Hepatocyte (in vitro differentiated cells): ENCODE measurements at regions not wholly inside any gene's neighbourhood (a gene's known extent, or its start where the extent isn't known, plus 50 kb on each side); places are given as distances from the start of the nearest gene placed in this dataset.

Experiments
- DNase-seq: peaks from one replicate; pipeline ENCODE4 v3.0.0-alpha.2; 2016; ENCODE audit warnings: low spot score
- H2AFZ ChIP-seq: fragments of 200-600 bp; sonication (generic); 2 replicates; pipeline ENCODE4 v1.6.0; 2016; ENCODE audit warnings: antibody characterized with exemption, mild to moderate bottlenecking
- H3K27ac ChIP-seq: fragments of 200-600 bp; sonication (generic); 2 replicates; pipeline ENCODE4 v1.5.1; 2016; ENCODE audit warnings: mild to moderate bottlenecking
- H3K27me3 ChIP-seq: fragments of 200-600 bp; sonication (generic); 2 replicates; pipeline ENCODE4 v1.6.1; 2016
- H3K36me3 ChIP-seq: fragments of 200-600 bp; sonication (generic); replicated peaks from 2 replicates; pipeline ENCODE4 v1.5.1; 2016; ENCODE audit warnings: low read depth; ENCODE audit not compliant: insufficient read depth
- H3K4me1 ChIP-seq: fragments of 200-600 bp; sonication (generic); 2 replicates; pipeline ENCODE4 v1.5.1; 2016; ENCODE audit warnings: mild to moderate bottlenecking, moderate library complexity; ENCODE audit not compliant: insufficient read depth
- H3K4me2 ChIP-seq: fragments of 200-600 bp; sonication (generic); 2 replicates; pipeline ENCODE4 v1.6.0; 2016
- H3K4me3 ChIP-seq: fragments of 200-600 bp; sonication (generic); 2 replicates; pipeline ENCODE4 v1.5.1; 2016; ENCODE audit warnings: mild to moderate bottlenecking
- H3K79me2 ChIP-seq: fragments of 200-600 bp; sonication (generic); 2 replicates; pipeline ENCODE4 v1.6.0; 2017; ENCODE audit warnings: mild to moderate bottlenecking
- H3K9me2 ChIP-seq: fragments of 200-600 bp; sonication (generic); replicated peaks from 2 replicates; pipeline ENCODE4 v1.6.0; 2017; ENCODE audit warnings: mild to moderate bottlenecking; ENCODE audit not compliant: insufficient read depth
- H3K9me3 ChIP-seq: fragments of 200-600 bp; sonication (generic); 2 replicates; pipeline ENCODE4 v1.5.1; 2016; ENCODE audit warnings: low read depth, mild to moderate bottlenecking
- H4K20me1 ChIP-seq: fragments of 200-600 bp; sonication (generic); 2 replicates; pipeline ENCODE4 v1.6.0; 2016; ENCODE audit warnings: mild to moderate bottlenecking; ENCODE audit not compliant: insufficient read depth, poor library complexity, severe bottlenecking
- EZH2 ChIP-seq: fragments of 200-600 bp; sonication (generic); IDR thresholded peaks from 2 replicates; pipeline ENCODE4 v1.6.1; 2016; ENCODE audit warnings: antibody characterized with exemption, mild to moderate bottlenecking, borderline replicate concordance
- EZH2phosphoT487 ChIP-seq: fragments of 200-600 bp; sonication (generic); IDR thresholded peaks from one replicate; pipeline ENCODE4 v1.6.1; 2018; ENCODE audit warnings: antibody characterized with exemption, mild to moderate bottlenecking, low read depth, moderate library complexity; ENCODE audit not compliant: unreplicated experiment, severe bottlenecking
- whole genome bisulfite sequencing: methylation state at CpG from one replicate; pipeline ENCODE4 v1.1.6; 2016; ENCODE audit warnings: low lambda C conversion rate; ENCODE audit errors: missing lambda C conversion rate; 5-methylcytosine and 5-hydroxymethylcytosine counted together
- TF ChIP-seq, protein P1 (sequence below): fragments of 200-600 bp; sonication (generic); IDR thresholded peaks from 2 replicates; pipeline ENCODE4 v1.5.1; 2016; ENCODE audit warnings: antibody characterized with exemption, mild to moderate bottlenecking; ENCODE audit not compliant: poor library complexity

- 94% methylated on average over 6 of the region's 6 CpGs for WGBS
- Histone ChIP-seq H3K27me3 (no peaks in the 10 kb centered on the region), H3K79me2 (no peaks in the 10 kb centered on the region), H3K27ac (no peak overlapping the region), H2AFZ (no peak overlapping the region), H4K20me1 (no peaks in the 10 kb centered on the region), H3K9me2 (no peaks in the 10 kb centered on the region), H3K4me1 (no peaks in the 10 kb centered on the region), H3K9me3 (no peaks in the 10 kb centered on the region), H3K36me3 (no peaks in the 10 kb centered on the region), H3K4me3 (no peak overlapping the region), H3K4me2 (no peak overlapping the region)
- TF ChIP-seq EZH2phosphoT487 (no peak), EZH2 (no peak)
- TF ChIP-seq, protein P1, sequence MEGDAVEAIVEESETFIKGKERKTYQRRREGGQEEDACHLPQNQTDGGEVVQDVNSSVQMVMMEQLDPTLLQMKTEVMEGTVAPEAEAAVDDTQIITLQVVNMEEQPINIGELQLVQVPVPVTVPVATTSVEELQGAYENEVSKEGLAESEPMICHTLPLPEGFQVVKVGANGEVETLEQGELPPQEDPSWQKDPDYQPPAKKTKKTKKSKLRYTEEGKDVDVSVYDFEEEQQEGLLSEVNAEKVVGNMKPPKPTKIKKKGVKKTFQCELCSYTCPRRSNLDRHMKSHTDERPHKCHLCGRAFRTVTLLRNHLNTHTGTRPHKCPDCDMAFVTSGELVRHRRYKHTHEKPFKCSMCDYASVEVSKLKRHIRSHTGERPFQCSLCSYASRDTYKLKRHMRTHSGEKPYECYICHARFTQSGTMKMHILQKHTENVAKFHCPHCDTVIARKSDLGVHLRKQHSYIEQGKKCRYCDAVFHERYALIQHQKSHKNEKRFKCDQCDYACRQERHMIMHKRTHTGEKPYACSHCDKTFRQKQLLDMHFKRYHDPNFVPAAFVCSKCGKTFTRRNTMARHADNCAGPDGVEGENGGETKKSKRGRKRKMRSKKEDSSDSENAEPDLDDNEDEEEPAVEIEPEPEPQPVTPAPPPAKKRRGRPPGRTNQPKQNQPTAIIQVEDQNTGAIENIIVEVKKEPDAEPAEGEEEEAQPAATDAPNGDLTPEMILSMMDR = no peak
- no peak for DNase-seq
Observed at GRCh38 chr3:18808429-18808828, 339.9 kb upstream of the KCNH8 start.

GRCh38 chr3:18807593-18807992 lies 340.7 kb upstream of the KCNH8 start:
- H3K27me3 ChIP-seq = no peaks in the 10 kb centered on the region
- no peaks in the 10 kb centered on the region for H3K4me1 ChIP-seq
- H4K20me1 ChIP-seq = no peaks in the 10 kb centered on the region
- H3K79me2 ChIP-seq = no peaks in the 10 kb centered on the region
- H3K4me2 ChIP-seq = no peak overlapping the region
- no peaks in the 10 kb centered on the region for H3K36me3 ChIP-seq
- no peak for DNase-seq
- no peaks in the 10 kb centered on the region for H3K9me2 ChIP-seq
- H3K4me3 ChIP-seq = no peak overlapping the region
- no peak overlapping the region for H2AFZ ChIP-seq
- H3K9me3 ChIP-seq = no peaks in the 10 kb centered on the region
- WGBS = 76% methylated on average over 3 of the region's 3 CpGs
- TF ChIP-seq, protein P1 = no peak
- TF ChIP-seq EZH2 = no peak
- TF ChIP-seq EZH2phosphoT487 = no peak
- no peak overlapping the region for H3K27ac ChIP-seq

DNA sequence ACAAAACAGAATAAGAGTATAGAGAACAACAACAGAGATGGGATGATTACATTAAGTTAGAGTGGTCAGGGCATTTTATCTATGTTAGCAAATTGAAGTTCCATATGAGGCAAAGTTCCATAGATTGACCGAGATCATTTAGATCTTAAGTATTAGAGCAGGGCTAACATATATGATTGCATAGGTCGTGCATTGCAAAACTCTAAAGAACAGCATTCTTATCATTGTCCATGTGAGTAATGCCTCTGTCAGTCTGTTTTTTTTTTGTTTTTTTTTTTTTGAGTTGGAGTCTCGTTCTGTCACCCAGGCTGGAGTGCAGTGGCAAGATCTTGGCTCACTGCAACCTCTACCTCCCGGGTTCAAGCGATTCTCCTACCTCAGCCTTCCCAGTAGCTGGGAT lies 341.7 kb upstream of the KCNH8 start:
- Histone ChIP-seq H3K36me3 (no peaks in the 10 kb centered on the region), H4K20me1 (no peaks in the 10 kb centered on the region), H3K4me2 (no peak overlapping the region), H3K4me1 (no peaks in the 10 kb centered on the region), H3K79me2 (no peaks in the 10 kb centered on the region), H3K9me3 (no peaks in the 10 kb centered on the region), H3K4me3 (no peak overlapping the region), H3K9me2 (no peaks in the 10 kb centered on the region), H2AFZ (no peak overlapping the region), H3K27me3 (no peaks in the 10 kb centered on the region), H3K27ac (no peak overlapping the region)
- DNase-seq = no peak
- TF ChIP-seq EZH2 (no peak), EZH2phosphoT487 (no peak)
- TF ChIP-seq, protein P1 = no peak
- WGBS = 84% methylated on average over 5 of the region's 5 CpGs

GRCh38 chr3:18797378-18797777 lies 350.9 kb upstream of the KCNH8 start:
- no peaks in the 10 kb centered on the region for H3K27me3 ChIP-seq
- TF ChIP-seq EZH2phosphoT487 (no peak), EZH2 (no peak)
- TF ChIP-seq, protein P1 = no peak
- no peaks in the 10 kb centered on the region for H3K9me3 ChIP-seq
- H3K79me2 ChIP-seq = no peaks in the 10 kb centered on the region
- WGBS = 90% methylated on average over 3 of the region's 3 CpGs
- no peaks in the 10 kb centered on the region for H3K4me1 ChIP-seq
- H3K4me3 ChIP-seq = no peak overlapping the region
- H3K36me3 ChIP-seq = no peaks in the 10 kb centered on the region
- H2AFZ ChIP-seq = no peak overlapping the region
- H3K4me2 ChIP-seq = no peak overlapping the region
- H4K20me1 ChIP-seq = no peaks in the 10 kb centered on the region
- no peak overlapping the region for H3K27ac ChIP-seq
- no peaks in the 10 kb centered on the region for H3K9me2 ChIP-seq
- DNase-seq = no peak
